Endodermal cell (in vitro differentiated cells): ENCODE measurements at regions not wholly inside any gene's neighbourhood (a gene's known extent, or its start where the extent isn't known, plus 50 kb on each side); places are given as distances from the start of the nearest gene placed in this dataset.

Experiments
- DNase-seq: peaks from one replicate; pipeline ENCODE4 v3.0.0-alpha.2; 2017
- H3K27ac ChIP-seq: 2 replicates; pipeline ENCODE4 v1.5.1; 2013; ENCODE audit warnings: mild to moderate bottlenecking, low read depth, low read length, moderate library complexity
- H3K27me3 ChIP-seq: 2 replicates; pipeline ENCODE4 v1.6.1; 2013; ENCODE audit warnings: mild to moderate bottlenecking, low read length, moderate library complexity; ENCODE audit not compliant: insufficient read depth, control insufficient read depth, poor library complexity, severe bottlenecking
- H3K36me3 ChIP-seq: 2 replicates; pipeline ENCODE4 v1.7.0; 2013; ENCODE audit warnings: mild to moderate bottlenecking, low read length, moderate library complexity; ENCODE audit not compliant: control insufficient read depth, insufficient read depth
- H3K4me1 ChIP-seq: one replicate; pipeline ENCODE4 v1.7.0; 2013; ENCODE audit warnings: low read length; ENCODE audit not compliant: control insufficient read depth, insufficient read depth
- H3K4me3 ChIP-seq: 2 replicates; pipeline ENCODE4 v1.5.1; 2013; ENCODE audit warnings: mild to moderate bottlenecking, low read length, moderate library complexity
- H3K9ac ChIP-seq: 2 replicates; pipeline ENCODE4 v1.6.1; 2013; ENCODE audit warnings: mild to moderate bottlenecking, low read length, moderate library complexity; ENCODE audit not compliant: poor library complexity, severe bottlenecking; ENCODE audit errors: extremely low read depth
- H3K9me3 ChIP-seq: 2 replicates; pipeline ENCODE4 v1.6.1; 2013; ENCODE audit warnings: mild to moderate bottlenecking, low read length, moderate library complexity; ENCODE audit not compliant: control insufficient read depth
- H3K27ac Mint-ChIP-seq: 2 replicates; pipeline ENCODE4 v1.8.0; 2020; ENCODE audit warnings: mixed read lengths
- H3K27me3 Mint-ChIP-seq: 2 replicates; pipeline ENCODE4 v1.8.0; 2021; ENCODE audit warnings: mild to moderate bottlenecking, mixed read lengths; ENCODE audit not compliant: insufficient read depth
- H3K36me3 Mint-ChIP-seq: 2 replicates; pipeline ENCODE4 v1.8.0; 2020; ENCODE audit warnings: low read depth, mixed read lengths
- H3K4me1 Mint-ChIP-seq: 2 replicates; pipeline ENCODE4 v1.8.0; 2020; ENCODE audit warnings: mixed read lengths
- H3K4me3 Mint-ChIP-seq: 2 replicates; pipeline ENCODE4 v1.8.0; 2020; ENCODE audit warnings: mild to moderate bottlenecking, moderate library complexity, mixed read lengths
- H3K9me3 Mint-ChIP-seq: 2 replicates; pipeline ENCODE4 v1.8.0; 2020; ENCODE audit warnings: mild to moderate bottlenecking, mixed read lengths
- WGBS, 2 experiments: methylation state at CpG; one replicate each; pipeline versions ENCODE4 v1.1.5 to v1.1.7; 2013; ENCODE audit warnings: missing lambda C conversion rate in 2 of 2, mixed read lengths in 1 of 2; ENCODE audit not compliant: insufficient coverage in 1 of 2, insufficient read length in 1 of 2; 5-methylcytosine and 5-hydroxymethylcytosine counted together
- TF ChIP-seq, protein P1 (sequence below): fragments of 200-600 bp; sonication (generic); conservative IDR thresholded peaks from 2 replicates; pipeline ENCODE4 v1.5.0; 2021; ENCODE audit warnings: antibody characterized with exemption, mild to moderate bottlenecking

DNA sequence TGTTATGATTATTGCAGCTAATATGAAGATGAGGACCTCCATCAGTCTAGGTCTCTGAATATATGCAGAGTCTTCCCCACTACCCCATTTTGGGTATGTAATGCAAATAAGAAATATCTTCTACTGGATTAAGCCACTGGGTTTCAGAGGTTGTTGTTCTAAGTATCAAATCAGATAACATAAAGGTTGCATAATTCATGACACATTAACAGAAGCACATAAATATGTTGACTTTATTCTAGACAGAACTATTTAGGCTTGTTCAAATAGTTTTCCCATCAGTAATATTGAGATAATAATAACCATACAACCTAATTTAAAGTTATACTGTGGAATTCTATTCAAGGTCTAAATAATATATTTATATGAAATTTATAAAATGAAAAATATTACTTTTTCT is 157.1 kb downstream of the ETV1 start:
- TF ChIP-seq, protein P1, sequence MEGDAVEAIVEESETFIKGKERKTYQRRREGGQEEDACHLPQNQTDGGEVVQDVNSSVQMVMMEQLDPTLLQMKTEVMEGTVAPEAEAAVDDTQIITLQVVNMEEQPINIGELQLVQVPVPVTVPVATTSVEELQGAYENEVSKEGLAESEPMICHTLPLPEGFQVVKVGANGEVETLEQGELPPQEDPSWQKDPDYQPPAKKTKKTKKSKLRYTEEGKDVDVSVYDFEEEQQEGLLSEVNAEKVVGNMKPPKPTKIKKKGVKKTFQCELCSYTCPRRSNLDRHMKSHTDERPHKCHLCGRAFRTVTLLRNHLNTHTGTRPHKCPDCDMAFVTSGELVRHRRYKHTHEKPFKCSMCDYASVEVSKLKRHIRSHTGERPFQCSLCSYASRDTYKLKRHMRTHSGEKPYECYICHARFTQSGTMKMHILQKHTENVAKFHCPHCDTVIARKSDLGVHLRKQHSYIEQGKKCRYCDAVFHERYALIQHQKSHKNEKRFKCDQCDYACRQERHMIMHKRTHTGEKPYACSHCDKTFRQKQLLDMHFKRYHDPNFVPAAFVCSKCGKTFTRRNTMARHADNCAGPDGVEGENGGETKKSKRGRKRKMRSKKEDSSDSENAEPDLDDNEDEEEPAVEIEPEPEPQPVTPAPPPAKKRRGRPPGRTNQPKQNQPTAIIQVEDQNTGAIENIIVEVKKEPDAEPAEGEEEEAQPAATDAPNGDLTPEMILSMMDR: no peak
- DNase-seq: no peak
- Histone ChIP-seq H3K4me3 (no peak overlapping the region), H3K9ac (no peak overlapping the region), H3K27me3 (no peaks in the 10 kb centered on the region), H3K4me1 (peaks cover 22% of the 10 kb centered on the region), H3K27ac (no peak overlapping the region), H3K36me3 (no peaks in the 10 kb centered on the region), H3K9me3 (no peaks in the 10 kb centered on the region)
- Mint-ChIP-seq H3K9me3 (no peaks in the 10 kb centered on the region), H3K27ac (no peak overlapping the region), H3K4me1 (peaks cover 33% of the 10 kb centered on the region), H3K36me3 (no peaks in the 10 kb centered on the region), H3K27me3 (no peaks in the 10 kb centered on the region), H3K4me3 (no peak overlapping the region)

DNA sequence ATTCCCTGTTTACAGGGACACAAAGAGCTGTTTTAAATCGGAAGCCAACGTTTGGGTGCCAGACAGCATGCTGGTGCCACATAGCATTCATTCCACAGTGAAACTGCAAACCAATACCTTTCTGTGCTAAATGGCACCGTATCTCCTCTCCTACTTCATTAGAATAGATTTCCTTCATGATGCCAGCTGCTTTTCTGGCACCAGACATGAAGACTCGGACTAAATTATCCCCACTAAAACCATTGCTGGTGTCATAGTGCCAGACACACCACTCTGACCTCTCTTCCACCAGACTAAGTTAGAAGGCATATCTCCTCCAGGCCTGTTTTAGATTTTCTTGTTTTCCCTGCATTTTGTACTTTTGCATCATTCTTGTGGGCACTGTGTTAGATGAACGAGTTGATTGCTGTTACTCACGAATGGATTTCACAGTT is 155.1 kb downstream of the ETV1 start:
- Mint-ChIP-seq H3K4me3 (no peak overlapping the region), H3K27ac (peak overlapping the region; percentile 89), H3K9me3 (no peaks in the 10 kb centered on the region), H3K4me1 (peaks cover 33% of the 10 kb centered on the region), H3K36me3 (no peaks in the 10 kb centered on the region), H3K27me3 (no peaks in the 10 kb centered on the region)
- Histone ChIP-seq H3K4me1 (peaks cover 22% of the 10 kb centered on the region), H3K27me3 (no peaks in the 10 kb centered on the region), H3K9ac (peak overlapping the region; percentile 18), H3K27ac (no peak overlapping the region), H3K4me3 (no peak overlapping the region), H3K9me3 (no peaks in the 10 kb centered on the region), H3K36me3 (no peaks in the 10 kb centered on the region)
- TF ChIP-seq, protein P1: no peak
- 48 to 62% methylated on average over 4 to 6 of the region's 6 CpGs for WGBS, 2 experiments
- peak; percentile 77 for DNase-seq

- Histone ChIP-seq H3K27me3 (no peaks in the 10 kb centered on the region), H3K9ac (peak overlapping the region; percentile 11), H3K36me3 (no peaks in the 10 kb centered on the region), H3K27ac (no peak overlapping the region), H3K4me3 (peak overlapping the region; percentile 11), H3K4me1 (peaks cover 21% of the 10 kb centered on the region), H3K9me3 (no peaks in the 10 kb centered on the region)
- Mint-ChIP-seq H3K27me3 (no peaks in the 10 kb centered on the region), H3K4me1 (peaks cover 32% of the 10 kb centered on the region), H3K9me3 (no peaks in the 10 kb centered on the region), H3K4me3 (no peak overlapping the region), H3K36me3 (no peaks in the 10 kb centered on the region), H3K27ac (peak overlapping the region; percentile 75)
- WGBS, 2 experiments: 17 to 27% methylated on average over 1 to 2 of the region's 2 CpGs
- TF ChIP-seq, protein P1: no peak
- DNase-seq: peak; percentile 66
Observed at GRCh38 chr7:13835442-13835841, 154.0 kb downstream of the ETV1 start.
